HCT116 (cell line): ENCODE measurements at regions not wholly inside any gene's neighbourhood (a gene's known extent, or its start where the extent isn't known, plus 50 kb on each side); places are given as distances from the start of the nearest gene placed in this dataset.

Experiments used
- ATAC-seq: fragments of 200-7000 bp; cut with Tn5 transposase; 2 replicates; pipeline ENCODE4 v1.9.1; 2020; ENCODE audit warnings: mild to moderate bottlenecking, moderate library complexity
- BruUV-seq: library from RNA; stranded (reverse); fragments of 400-500 nt; replicated peaks from 2 replicates; lab custom pipeline; 2021; lab: Mats Ljungman, UMichigan
- CTCF ChIA-PET: fragments of 300-600 bp; sonication (Branson Sonifier 250); formaldehyde crosslinking; loops from one replicate; lab custom pipeline; 2021; ENCODE audit warnings: antibody characterized with exemption; lab: Charles Lee
- POLR2A ChIA-PET: fragments of 300-600, 350-600 bp; sonication (Branson Sonifier 250); formaldehyde crosslinking; loops from one replicate; lab custom pipeline; 2021; ENCODE audit warnings: antibody characterized with exemption; lab: Charles Lee
- RAD21 ChIA-PET, 2 experiments: fragments of 300-600 bp; sonication (Branson Sonifier 250); formaldehyde crosslinking; loops; one replicate each; lab custom pipeline; 2023; ENCODE audit warnings: low total read pairs in 2 of 2; ENCODE audit not compliant: uncharacterized antibody in 2 of 2, unreplicated experiment in 2 of 2, low non-redundant PET in 1 of 2; lab: Charles Lee
- DNase-seq: peaks from one replicate; pipeline ENCODE4 v3.0.0-alpha.2; 2010; ENCODE audit warnings: low read depth, low spot score
- H2AFZ ChIP-seq: fragments of 200-600 bp; shearing (Covaris generic), sonication (generic); 2 replicates; pipeline ENCODE4 v1.6.1; 2017; ENCODE audit warnings: low read depth, mixed run types, mixed read lengths, antibody characterized with exemption, low read length; ENCODE audit not compliant: poor library complexity, severe bottlenecking
- H3K27ac ChIP-seq: 2 replicates; pipeline ENCODE4 v1.5.1; 2012; ENCODE audit warnings: low read depth, low read length
- H3K27me3 ChIP-seq: fragments of 200-600 bp; sonication (generic); 2 replicates; pipeline ENCODE4 v1.6.1; 2016; ENCODE audit warnings: mixed run types, low read length, mixed read lengths; ENCODE audit not compliant: insufficient read depth
- H3K36me3 ChIP-seq, 2 experiments: fragments of 200-500 bp in 1 of 2; fragments of 200-600 bp in 1 of 2; sonication (Bioruptor generic) in 1 of 2; sonication (generic) in 1 of 2; 2 replicates each; pipeline versions ENCODE4 v1.5.1 to v1.6.1; 2014 to 2016; ENCODE audit warnings: low read length in 2 of 2, inconsistent platforms in 1 of 2, mixed read lengths in 1 of 2, mixed run types in 1 of 2; ENCODE audit not compliant: insufficient read depth in 2 of 2, control insufficient read depth in 1 of 2
- H3K4me1 ChIP-seq, 2 experiments: fragments of 200-600 bp in 1 of 2; sonication (generic) in 1 of 2; 2 replicates each; pipeline versions ENCODE4 v1.5.1 to v1.6.1; 2012 to 2017; ENCODE audit warnings: low read length in 2 of 2, inconsistent platforms in 1 of 2, mild to moderate bottlenecking in 1 of 2, mixed read lengths in 1 of 2, mixed run types in 1 of 2, moderate library complexity in 1 of 2; ENCODE audit not compliant: insufficient read depth in 2 of 2, control insufficient read depth in 1 of 2
- H3K4me2 ChIP-seq: fragments of 200-600 bp; sonication (generic); 2 replicates; pipeline ENCODE4 v1.6.1; 2017; ENCODE audit warnings: mixed run types, low read length, mixed read lengths
- H3K4me3 ChIP-seq, 2 experiments: fragments of 200-600 bp in 1 of 2; sonication (generic) in 1 of 2; replicated peaks in 1 of 2; 2 replicates each; pipeline ENCODE4 v1.5.1; 2011 to 2016; ENCODE audit warnings: low read length in 2 of 2, control low read depth in 1 of 2, low read depth in 1 of 2, mild to moderate bottlenecking in 1 of 2, mixed read lengths in 1 of 2, mixed run types in 1 of 2
- H3K79me2 ChIP-seq: fragments of 200-600 bp; sonication (generic); 2 replicates; pipeline ENCODE4 v1.6.1; 2017; ENCODE audit warnings: mild to moderate bottlenecking, mixed run types, low read length, moderate library complexity, mixed read lengths; ENCODE audit not compliant: insufficient read depth
- H3K9ac ChIP-seq: fragments of 200-600 bp; sonication (generic); 2 replicates; pipeline ENCODE4 v1.6.1; 2016; ENCODE audit warnings: low read length, mixed read lengths
- H3K9me2 ChIP-seq: fragments of 200-600 bp; sonication (generic), shearing (Covaris generic); 2 replicates; pipeline ENCODE4 v1.6.1; 2017; ENCODE audit warnings: mixed run types, mild to moderate bottlenecking, moderate library complexity; ENCODE audit not compliant: insufficient read depth
- H3K9me3 ChIP-seq, 2 experiments: fragments of 200-500 bp in 1 of 2; fragments of 200-600 bp in 1 of 2; sonication (Bioruptor generic) in 1 of 2; sonication (generic) in 1 of 2; 2 replicates each; pipeline ENCODE4 v1.6.1; 2014 to 2017; ENCODE audit warnings: low read length in 2 of 2, mixed read lengths in 2 of 2, inconsistent platforms in 1 of 2, low read depth in 1 of 2, mild to moderate bottlenecking in 1 of 2, mixed run types in 1 of 2, moderate library complexity in 1 of 2; ENCODE audit not compliant: control insufficient read depth in 1 of 2, insufficient read depth in 1 of 2
- H4K20me1 ChIP-seq: fragments of 200-600 bp; sonication (generic), shearing (Covaris generic); 2 replicates; pipeline ENCODE4 v1.6.1; 2017; ENCODE audit warnings: mixed run types, mild to moderate bottlenecking, moderate library complexity; ENCODE audit not compliant: insufficient read depth
- JUND ChIP-seq: IDR thresholded peaks from 2 replicates; pipeline ENCODE4 v1.6.1; 2012
- MAX ChIP-seq: IDR thresholded peaks from 2 replicates; pipeline ENCODE4 v1.6.1; 2012
- RAD21 ChIP-seq: IDR thresholded peaks from 2 replicates; pipeline ENCODE4 v1.6.1; 2012; ENCODE audit warnings: low read depth, mild to moderate bottlenecking
- SP1 ChIP-seq: IDR thresholded peaks from 2 replicates; pipeline ENCODE4 v1.6.1; 2012; ENCODE audit warnings: low read depth
- SRF ChIP-seq: IDR thresholded peaks from 2 replicates; pipeline ENCODE4 v1.6.1; 2012; ENCODE audit warnings: low read depth
- TCF7L2 ChIP-seq: IDR thresholded peaks from 2 replicates; pipeline ENCODE4 v1.7.0; 2011; ENCODE audit warnings: borderline replicate concordance, inconsistent platforms; ENCODE audit not compliant: insufficient read depth, insufficient read length; ENCODE audit errors: extremely low read depth
- ZBTB33 ChIP-seq: IDR thresholded peaks from 2 replicates; pipeline ENCODE4 v1.6.1; 2011; ENCODE audit warnings: mild to moderate bottlenecking, low read length, moderate library complexity; ENCODE audit not compliant: insufficient replicate concordance; ENCODE audit errors: extremely low read depth
- ZNF274 ChIP-seq: fragments of 200-500 bp; sonication (Bioruptor generic); IDR thresholded peaks from 2 replicates; pipeline ENCODE4 v1.6.1; 2014; ENCODE audit warnings: mild to moderate bottlenecking, low read depth, low read length, inconsistent platforms
- intact Hi-C: fragments of 100-400 bp; cut with micrococcal nuclease; formaldehyde crosslinking; loops from 2 replicates; pipeline ENCODE4 v1.10.0; 2022

GRCh38 chr21:27258742-27259448 is 292.0 kb upstream of the ADAMTS5 start:
- CTCF ChIA-PET = no interaction called here
- no peak overlapping the region for H3K9ac ChIP-seq
- H2AFZ ChIP-seq = no peak overlapping the region
- ATAC-seq (no peak), DNase-seq (no peak)
- H3K9me2 ChIP-seq = no peaks in the 10 kb centered on the region
- intact Hi-C loops = no loop called here
- BruUV-seq = no TSS peak
- no peak overlapping the region for H3K27ac ChIP-seq
- no peaks in the 10 kb centered on the region for H3K4me1 ChIP-seq
- RAD21 ChIA-PET = no interaction called here
- H3K4me2 ChIP-seq = no peak overlapping the region
- no peaks in the 10 kb centered on the region for H3K36me3 ChIP-seq
- no peaks in the 10 kb centered on the region for H4K20me1 ChIP-seq
- no peaks in the 10 kb centered on the region for H3K79me2 ChIP-seq
- H3K4me3 ChIP-seq = no peak overlapping the region
- no peaks in the 10 kb centered on the region for H3K27me3 ChIP-seq
- POLR2A ChIA-PET = no interaction called here
- peaks cover 15 to 49% of the 10 kb centered on the region in 2 experiments; a peak in 2 of 4 replicates for H3K9me3 ChIP-seq
- no peak for TF ChIP-seq SP1
- no peak for TF ChIP-seq JUND
- no peak for TF ChIP-seq SRF
- TF ChIP-seq ZNF274 = no peak
- TF ChIP-seq RAD21 = no peak
- TF ChIP-seq TCF7L2 = no peak
- TF ChIP-seq ZBTB33 = no peak
- no peak for TF ChIP-seq MAX
